SU-DHL-6 (cell line): ENCODE measurements at regions not wholly inside any gene's neighbourhood (a gene's known extent, or its start where the extent isn't known, plus 50 kb on each side); places are given as distances from the start of the nearest gene placed in this dataset.

Experiments
- H2AFZ ChIP-seq: fragments of 200-600 bp; sonication (generic); 2 replicates; pipeline ENCODE4 v1.6.1; 2014; ENCODE audit warnings: low read depth, mild to moderate bottlenecking, moderate library complexity, mixed read lengths, antibody characterized with exemption, low read length; ENCODE audit not compliant: severe bottlenecking
- H3F3A ChIP-seq: fragments of 200-600 bp; shearing (Covaris generic); 2 replicates; pipeline ENCODE4 v1.6.0; 2016; ENCODE audit warnings: antibody characterized with exemption, mild to moderate bottlenecking; ENCODE audit not compliant: insufficient read depth
- H3K27ac ChIP-seq: fragments of 200-600 bp; sonication (generic); 2 replicates; pipeline ENCODE4 v1.5.1; 2016; ENCODE audit warnings: low read depth, mild to moderate bottlenecking, low read length, moderate library complexity, mixed read lengths
- H3K27me3 ChIP-seq: fragments of 200-600 bp; sonication (generic), shearing (Covaris generic); 2 replicates; pipeline ENCODE4 v1.6.0; 2014; ENCODE audit warnings: mild to moderate bottlenecking, low read length
- H3K36me3 ChIP-seq: fragments of 200-600 bp; sonication (generic); 2 replicates; pipeline ENCODE4 v1.6.1; 2014; ENCODE audit warnings: mild to moderate bottlenecking, low read length, mixed read lengths
- H3K4me2 ChIP-seq: fragments of 300-600, 200-600 bp; shearing (Covaris generic), sonication (generic); 2 replicates; pipeline ENCODE4 v1.6.0; 2014; ENCODE audit warnings: low read length, low read depth, mild to moderate bottlenecking; ENCODE audit not compliant: poor library complexity, severe bottlenecking
- H3K4me3 ChIP-seq: fragments of 200-600 bp; sonication (generic); 2 replicates; pipeline ENCODE4 v1.5.1; 2014; ENCODE audit warnings: antibody characterized with exemption, low read length, mild to moderate bottlenecking, mixed read lengths; ENCODE audit not compliant: insufficient read depth, poor library complexity, severe bottlenecking
- H3K79me2 ChIP-seq: fragments of 200-600 bp; sonication (generic); 2 replicates; pipeline ENCODE4 v1.6.1; 2014; ENCODE audit warnings: mild to moderate bottlenecking, low read length, moderate library complexity; ENCODE audit not compliant: insufficient read depth
- H3K9ac ChIP-seq: fragments of 200-600 bp; sonication (generic); 2 replicates; pipeline ENCODE4 v1.7.0; 2014; ENCODE audit warnings: mild to moderate bottlenecking, low read length
- H3K9me2 ChIP-seq: fragments of 200-600 bp; sonication (generic); replicated peaks from 2 replicates; pipeline ENCODE4 v1.6.1; 2014; ENCODE audit warnings: low read length; ENCODE audit not compliant: insufficient read depth
- H3K9me3 ChIP-seq: fragments of 200-600 bp; sonication (generic); 2 replicates; pipeline ENCODE4 v1.6.1; 2014; ENCODE audit warnings: low read length, mixed read lengths; ENCODE audit not compliant: insufficient read depth
- H4K20me1 ChIP-seq: fragments of 200-600 bp; sonication (generic); 2 replicates; pipeline ENCODE4 v1.6.1; 2014; ENCODE audit warnings: low read depth, mild to moderate bottlenecking, antibody characterized with exemption, low read length, moderate library complexity, mixed read lengths
- EZH2phosphoT487 ChIP-seq: fragments of 200-600 bp; sonication (generic), shearing (Covaris generic); conservative IDR thresholded peaks from 2 replicates; pipeline ENCODE4 v1.6.1; 2018; ENCODE audit warnings: mild to moderate bottlenecking, antibody characterized with exemption, low read length, moderate library complexity, mixed read lengths
- TF ChIP-seq, protein P1 (sequence below): fragments of 200-600 bp; sonication (generic); IDR thresholded peaks from one replicate; pipeline ENCODE4 v1.5.1; 2017; ENCODE audit warnings: antibody characterized with exemption, mild to moderate bottlenecking, low read length, moderate library complexity; ENCODE audit not compliant: insufficient read depth, poor library complexity, severe bottlenecking

GRCh38 chr5:174612686-174613085 is 111.7 kb upstream of the MSX2 start:
- no peaks in the 10 kb centered on the region for H4K20me1 ChIP-seq
- no peak overlapping the region for H3K4me2 ChIP-seq
- TF ChIP-seq, protein P1, sequence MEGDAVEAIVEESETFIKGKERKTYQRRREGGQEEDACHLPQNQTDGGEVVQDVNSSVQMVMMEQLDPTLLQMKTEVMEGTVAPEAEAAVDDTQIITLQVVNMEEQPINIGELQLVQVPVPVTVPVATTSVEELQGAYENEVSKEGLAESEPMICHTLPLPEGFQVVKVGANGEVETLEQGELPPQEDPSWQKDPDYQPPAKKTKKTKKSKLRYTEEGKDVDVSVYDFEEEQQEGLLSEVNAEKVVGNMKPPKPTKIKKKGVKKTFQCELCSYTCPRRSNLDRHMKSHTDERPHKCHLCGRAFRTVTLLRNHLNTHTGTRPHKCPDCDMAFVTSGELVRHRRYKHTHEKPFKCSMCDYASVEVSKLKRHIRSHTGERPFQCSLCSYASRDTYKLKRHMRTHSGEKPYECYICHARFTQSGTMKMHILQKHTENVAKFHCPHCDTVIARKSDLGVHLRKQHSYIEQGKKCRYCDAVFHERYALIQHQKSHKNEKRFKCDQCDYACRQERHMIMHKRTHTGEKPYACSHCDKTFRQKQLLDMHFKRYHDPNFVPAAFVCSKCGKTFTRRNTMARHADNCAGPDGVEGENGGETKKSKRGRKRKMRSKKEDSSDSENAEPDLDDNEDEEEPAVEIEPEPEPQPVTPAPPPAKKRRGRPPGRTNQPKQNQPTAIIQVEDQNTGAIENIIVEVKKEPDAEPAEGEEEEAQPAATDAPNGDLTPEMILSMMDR, result no peak
- no peak for TF ChIP-seq EZH2phosphoT487

GRCh38 chr5:174614500-174615135 is 109.8 kb upstream of the MSX2 start:
- H4K20me1 ChIP-seq, result no peaks in the 10 kb centered on the region
- H3K9me3 ChIP-seq, result no peaks in the 10 kb centered on the region
- no peaks in the 10 kb centered on the region for H3K79me2 ChIP-seq
- no peak overlapping the region for H2AFZ ChIP-seq
- H3F3A ChIP-seq, result no peaks in the 10 kb centered on the region
- no peaks in the 10 kb centered on the region for H3K36me3 ChIP-seq
- no peak overlapping the region for H3K4me3 ChIP-seq
- H3K9me2 ChIP-seq, result no peaks in the 10 kb centered on the region
- H3K27ac ChIP-seq, result no peak overlapping the region
- no peaks in the 10 kb centered on the region for H3K27me3 ChIP-seq
- H3K4me2 ChIP-seq, result no peak overlapping the region
- no peak overlapping the region for H3K9ac ChIP-seq
- TF ChIP-seq, protein P1, result no peak
- no peak for TF ChIP-seq EZH2phosphoT487

More at GRCh38 chr5:174612686-174613085, 111.7 kb upstream of the MSX2 start:
- Histone ChIP-seq H3K9me3 (no peaks in the 10 kb centered on the region), H3K4me3 (no peak overlapping the region), H3F3A (no peaks in the 10 kb centered on the region), H3K9ac (no peak overlapping the region), H3K79me2 (no peaks in the 10 kb centered on the region), H3K27me3 (no peaks in the 10 kb centered on the region), H3K9me2 (no peaks in the 10 kb centered on the region), H3K36me3 (no peaks in the 10 kb centered on the region), H2AFZ (no peak overlapping the region), H3K27ac (no peak overlapping the region)

GRCh38 chr5:174616036-174616435 is 108.3 kb upstream of the MSX2 start:
- no peaks in the 10 kb centered on the region for H4K20me1 ChIP-seq
- H3K9me3 ChIP-seq, result no peaks in the 10 kb centered on the region
- no peak overlapping the region for H3K27ac ChIP-seq
- TF ChIP-seq, protein P1, result no peak
- TF ChIP-seq EZH2phosphoT487, result no peak
- no peak overlapping the region for H3K4me3 ChIP-seq
- no peaks in the 10 kb centered on the region for H3K79me2 ChIP-seq
- H3K9me2 ChIP-seq, result no peaks in the 10 kb centered on the region
- no peaks in the 10 kb centered on the region for H3F3A ChIP-seq
- H3K36me3 ChIP-seq, result no peaks in the 10 kb centered on the region
- no peak overlapping the region for H3K9ac ChIP-seq
- no peaks in the 10 kb centered on the region for H3K27me3 ChIP-seq
- H3K4me2 ChIP-seq, result no peak overlapping the region
- H2AFZ ChIP-seq, result no peak overlapping the region
